OCI-LY7 (cell line): ENCODE measurements at regions not wholly inside any gene's neighbourhood (a gene's known extent, or its start where the extent isn't known, plus 50 kb on each side); places are given as distances from the start of the nearest gene placed in this dataset.

Experiments
- BruUV-seq: library from RNA; stranded (reverse); fragments of 400-500 nt; replicated peaks from 2 replicates; lab custom pipeline; 2021; lab: Mats Ljungman, UMichigan
- CTCF ChIA-PET: fragments of 300-600 bp; sonication (Branson Sonifier 250); formaldehyde crosslinking; loops from one replicate; lab custom pipeline; 2022; ENCODE audit warnings: antibody characterized with exemption; ENCODE audit not compliant: unreplicated experiment; lab: Charles Lee
- POLR2A ChIA-PET: fragments of 300-600 bp; sonication (Branson Sonifier 250); formaldehyde crosslinking; loops from one replicate; lab custom pipeline; 2022; ENCODE audit warnings: antibody characterized with exemption; lab: Charles Lee
- DNase-seq: peaks from one replicate; pipeline ENCODE4 v3.0.0-alpha.2; 2015; ENCODE audit warnings: low spot score
- H2AFZ ChIP-seq: fragments of 200-600 bp; sonication (generic), shearing (Covaris generic); 2 replicates; pipeline ENCODE4 v1.6.1; 2014; ENCODE audit warnings: mild to moderate bottlenecking, antibody characterized with exemption, low read length, moderate library complexity
- H3K27ac ChIP-seq: fragments of 200-600 bp; sonication (generic); 2 replicates; pipeline ENCODE4 v1.5.1; 2014; ENCODE audit warnings: mixed run types, low read depth, mild to moderate bottlenecking, moderate library complexity, low read length, inconsistent platforms; ENCODE audit not compliant: poor library complexity, severe bottlenecking
- H3K36me3 ChIP-seq: fragments of 200-600 bp; sonication (generic); 2 replicates; pipeline ENCODE4 v1.6.1; 2014; ENCODE audit warnings: mild to moderate bottlenecking, antibody characterized with exemption, low read length, moderate library complexity, mixed read lengths; ENCODE audit not compliant: insufficient read depth
- H3K4me1 ChIP-seq: fragments of 200-600 bp; sonication (generic); 2 replicates; pipeline ENCODE4 v1.5.1; 2014; ENCODE audit warnings: mild to moderate bottlenecking, low read length; ENCODE audit not compliant: insufficient read depth, poor library complexity, severe bottlenecking
- H3K4me2 ChIP-seq: fragments of 200-600 bp; sonication (generic); 2 replicates; pipeline ENCODE4 v1.6.1; 2014; ENCODE audit warnings: mild to moderate bottlenecking, low read length
- H3K4me3 ChIP-seq: fragments of 200-600 bp; sonication (generic); 2 replicates; pipeline ENCODE4 v1.5.1; 2014; ENCODE audit warnings: mild to moderate bottlenecking, low read depth, low read length; ENCODE audit not compliant: poor library complexity, severe bottlenecking
- H3K79me2 ChIP-seq: fragments of 200-600 bp; sonication (generic); 2 replicates; pipeline ENCODE4 v1.6.1; 2016; ENCODE audit warnings: low read depth, mild to moderate bottlenecking, low read length, moderate library complexity, mixed read lengths; ENCODE audit not compliant: insufficient read depth
- H3K9me2 ChIP-seq: fragments of 200-600 bp; sonication (generic); 2 replicates; pipeline ENCODE4 v1.6.1; 2016; ENCODE audit warnings: mild to moderate bottlenecking, low read length, mixed read lengths; ENCODE audit not compliant: insufficient read depth
- H3K9me3 ChIP-seq: fragments of 200-600 bp; sonication (generic); 2 replicates; pipeline ENCODE4 v1.6.1; 2014; ENCODE audit warnings: mild to moderate bottlenecking, mixed run types, low read length, mixed read lengths
- H4K20me1 ChIP-seq: fragments of 200-600 bp; sonication (generic); 2 replicates; pipeline ENCODE4 v1.6.1; 2014; ENCODE audit warnings: mild to moderate bottlenecking, antibody characterized with exemption, low read length, moderate library complexity, mixed read lengths; ENCODE audit not compliant: insufficient read depth
- EZH2phosphoT487 ChIP-seq: fragments of 200-600 bp; sonication (generic); IDR thresholded peaks from 2 replicates; pipeline ENCODE4 v1.6.1; 2018; ENCODE audit warnings: low read depth, borderline replicate concordance, mild to moderate bottlenecking, mixed run types, antibody characterized with exemption, low read length, moderate library complexity, mixed read lengths
- intact Hi-C: fragments of 100-400 bp; cut with micrococcal nuclease; formaldehyde crosslinking; loops from one replicate; pipeline ENCODE4 v1.10.0; 2022; ENCODE audit not compliant: unreplicated experiment
- TF ChIP-seq, protein P1 (sequence below): fragments of 200-600 bp; sonication (generic); conservative IDR thresholded peaks from 2 replicates; pipeline ENCODE4 v1.5.1; 2014; ENCODE audit warnings: mild to moderate bottlenecking, antibody characterized with exemption, low read length, moderate library complexity, mixed read lengths

DNA sequence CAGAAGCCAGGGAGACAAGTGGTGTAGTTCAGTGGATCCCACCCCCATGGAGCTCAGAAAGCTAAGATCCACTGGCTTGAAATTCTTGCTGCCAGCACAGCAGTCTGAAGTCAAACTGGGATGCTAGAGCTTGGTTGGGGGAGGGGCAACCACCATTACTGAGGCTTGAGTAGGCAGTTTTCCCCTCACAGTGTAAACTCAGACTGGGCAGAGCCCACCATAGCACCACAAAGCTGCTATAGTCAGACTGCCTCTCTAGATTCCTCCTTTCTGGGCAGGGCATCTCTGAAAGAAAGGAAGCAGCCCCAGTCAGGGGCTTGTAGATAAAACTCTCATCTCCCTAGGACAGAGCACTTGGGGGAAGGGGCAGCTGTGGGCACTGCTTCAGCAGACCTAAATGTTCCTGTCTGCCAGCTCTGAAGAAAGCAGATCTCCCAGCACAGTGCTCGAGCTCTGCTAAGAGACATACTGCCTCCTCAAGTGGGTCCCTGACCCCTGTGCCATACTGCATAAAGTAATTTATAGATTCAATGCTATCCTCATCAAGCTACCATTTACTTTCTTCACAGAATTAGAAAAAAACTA is 163.2 kb downstream of the HHIP start:
- Histone ChIP-seq H3K4me3 (no peak overlapping the region), H3K4me1 (no peaks in the 10 kb centered on the region), H2AFZ (no peak overlapping the region), H3K9me2 (no peaks in the 10 kb centered on the region), H3K9me3 (no peaks in the 10 kb centered on the region), H3K4me2 (no peak overlapping the region), H3K36me3 (no peaks in the 10 kb centered on the region), H3K79me2 (no peaks in the 10 kb centered on the region), H4K20me1 (no peaks in the 10 kb centered on the region), H3K27ac (no peak overlapping the region)
- ChIA-PET CTCF (no interaction called here), POLR2A (no interaction called here)
- no TSS peak for BruUV-seq
- no peak for DNase-seq
- intact Hi-C loops, result no loop called here
- TF ChIP-seq EZH2phosphoT487, result no peak
- TF ChIP-seq, protein P1, sequence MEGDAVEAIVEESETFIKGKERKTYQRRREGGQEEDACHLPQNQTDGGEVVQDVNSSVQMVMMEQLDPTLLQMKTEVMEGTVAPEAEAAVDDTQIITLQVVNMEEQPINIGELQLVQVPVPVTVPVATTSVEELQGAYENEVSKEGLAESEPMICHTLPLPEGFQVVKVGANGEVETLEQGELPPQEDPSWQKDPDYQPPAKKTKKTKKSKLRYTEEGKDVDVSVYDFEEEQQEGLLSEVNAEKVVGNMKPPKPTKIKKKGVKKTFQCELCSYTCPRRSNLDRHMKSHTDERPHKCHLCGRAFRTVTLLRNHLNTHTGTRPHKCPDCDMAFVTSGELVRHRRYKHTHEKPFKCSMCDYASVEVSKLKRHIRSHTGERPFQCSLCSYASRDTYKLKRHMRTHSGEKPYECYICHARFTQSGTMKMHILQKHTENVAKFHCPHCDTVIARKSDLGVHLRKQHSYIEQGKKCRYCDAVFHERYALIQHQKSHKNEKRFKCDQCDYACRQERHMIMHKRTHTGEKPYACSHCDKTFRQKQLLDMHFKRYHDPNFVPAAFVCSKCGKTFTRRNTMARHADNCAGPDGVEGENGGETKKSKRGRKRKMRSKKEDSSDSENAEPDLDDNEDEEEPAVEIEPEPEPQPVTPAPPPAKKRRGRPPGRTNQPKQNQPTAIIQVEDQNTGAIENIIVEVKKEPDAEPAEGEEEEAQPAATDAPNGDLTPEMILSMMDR, result no peak

- Histone ChIP-seq H3K4me3 (no peak overlapping the region), H3K4me1 (no peaks in the 10 kb centered on the region), H3K4me2 (no peak overlapping the region), H3K9me2 (no peaks in the 10 kb centered on the region), H3K9me3 (no peaks in the 10 kb centered on the region), H3K36me3 (no peaks in the 10 kb centered on the region), H2AFZ (no peak overlapping the region), H4K20me1 (no peaks in the 10 kb centered on the region), H3K27ac (no peak overlapping the region), H3K79me2 (no peaks in the 10 kb centered on the region)
- no peak for TF ChIP-seq EZH2phosphoT487
- TF ChIP-seq, protein P1, result no peak
- no TSS peak for BruUV-seq
- no peak for DNase-seq
- POLR2A ChIA-PET, result interaction anchor here (0.6 kb wide), 1 partner anchor 64 kb away, joined by 3 read pairs; no protein-coding TSS in a partner anchor
- intact Hi-C loops, result no loop called here
- CTCF ChIA-PET, result no interaction called here
Observed at GRCh38 chr4:144816668-144817067, 170.7 kb downstream of the HHIP start.

DNA sequence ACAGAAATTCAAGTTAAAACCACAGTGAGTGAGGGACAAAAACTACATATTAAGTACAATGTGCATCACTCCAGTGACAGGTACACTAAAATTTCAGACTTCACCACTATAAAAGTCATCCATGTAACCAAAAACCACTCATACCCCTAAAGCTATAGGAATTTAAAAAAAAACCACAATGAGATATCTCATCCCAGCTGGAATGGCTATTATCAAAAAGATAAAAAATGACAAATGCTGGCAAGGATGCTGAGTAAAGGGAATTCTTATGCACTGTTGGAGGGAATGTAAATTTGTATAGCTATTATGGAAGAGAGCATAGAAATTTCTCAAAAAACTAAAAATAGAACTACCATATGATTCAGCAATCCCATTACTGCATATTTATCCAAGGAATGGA is 171.1 kb downstream of the HHIP start:
- CTCF ChIA-PET, result no interaction called here
- H3K9me3 ChIP-seq, result no peaks in the 10 kb centered on the region
- no peaks in the 10 kb centered on the region for H3K36me3 ChIP-seq
- H3K4me2 ChIP-seq, result no peak overlapping the region
- H3K79me2 ChIP-seq, result no peaks in the 10 kb centered on the region
- no peaks in the 10 kb centered on the region for H4K20me1 ChIP-seq
- POLR2A ChIA-PET, result interaction anchor here (0.6 kb wide), 1 partner anchor 65 kb away, joined by 3 read pairs; no protein-coding TSS in a partner anchor
- no peaks in the 10 kb centered on the region for H3K4me1 ChIP-seq
- TF ChIP-seq, protein P1, result no peak
- no peak for TF ChIP-seq EZH2phosphoT487
- no peak overlapping the region for H3K27ac ChIP-seq
- no peak overlapping the region for H3K4me3 ChIP-seq
- intact Hi-C loops, result no loop called here
- no peaks in the 10 kb centered on the region for H3K9me2 ChIP-seq
- DNase-seq, result no peak
- H2AFZ ChIP-seq, result no peak overlapping the region
- no TSS peak for BruUV-seq
